ENCODE measurements at regions not wholly inside any gene's neighbourhood (a gene's known extent, or its start where the extent isn't known, plus 50 kb on each side); places are given as distances from the start of the nearest gene placed in this dataset.

DNA sequence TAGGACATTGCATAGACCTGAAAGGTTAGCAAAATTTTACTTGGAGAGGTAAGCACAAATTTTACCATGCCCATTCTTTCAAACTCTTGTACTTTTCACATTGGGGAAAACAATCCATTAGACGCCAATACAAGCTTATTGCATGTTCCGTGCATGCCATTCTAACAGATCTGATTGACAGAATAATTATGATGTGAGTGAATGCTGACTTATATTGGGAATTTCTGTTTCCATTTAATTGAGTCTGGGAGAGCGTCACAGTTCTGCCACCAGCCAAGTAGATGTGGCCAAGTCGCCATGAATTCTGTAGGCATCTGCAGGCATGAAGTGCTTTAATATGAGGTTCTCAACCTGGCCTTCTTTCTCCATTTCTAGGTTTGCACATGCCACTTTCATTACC, 1097.4 kb downstream of the VRK1 start:
- TF ChIP-seq MAFK (IDR thresholded peaks at IDR 0.05; ENCODE audit: low read depth, low read length) (no peak), MXI1 (IDR thresholded peaks at IDR 0.05; ENCODE audit: borderline replicate concordance, low read depth, low read length) (no peak), POLR2A (IDR thresholded peaks at IDR 0.05; ENCODE audit: low read depth, low read length) (no peak), RAD21 (IDR thresholded peaks at IDR 0.05; ENCODE audit: low read length) (no peak), RCOR1 (IDR thresholded peaks at IDR 0.05; ENCODE audit: insufficient replicate concordance, low read length) (no peak), SMC3 (IDR thresholded peaks at IDR 0.05; ENCODE audit: low read depth, low read length) (no peak), MAZ (IDR thresholded peaks at IDR 0.05; ENCODE audit: borderline replicate concordance, low read depth, low read length) (no peak), RFX5 (IDR thresholded peaks at IDR 0.05; ENCODE audit: low read depth, low read length) (no peak), CEBPB (IDR thresholded peaks at IDR 0.05; ENCODE audit: low read depth, low read length) (no peak)
- TF ChIP-seq, protein P1, sequence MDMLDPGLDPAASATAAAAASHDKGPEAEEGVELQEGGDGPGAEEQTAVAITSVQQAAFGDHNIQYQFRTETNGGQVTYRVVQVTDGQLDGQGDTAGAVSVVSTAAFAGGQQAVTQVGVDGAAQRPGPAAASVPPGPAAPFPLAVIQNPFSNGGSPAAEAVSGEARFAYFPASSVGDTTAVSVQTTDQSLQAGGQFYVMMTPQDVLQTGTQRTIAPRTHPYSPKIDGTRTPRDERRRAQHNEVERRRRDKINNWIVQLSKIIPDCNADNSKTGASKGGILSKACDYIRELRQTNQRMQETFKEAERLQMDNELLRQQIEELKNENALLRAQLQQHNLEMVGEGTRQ (IDR thresholded peaks at IDR 0.05; ENCODE audit: low read depth, low read length): no peak
- TF ChIP-seq, protein P2, sequence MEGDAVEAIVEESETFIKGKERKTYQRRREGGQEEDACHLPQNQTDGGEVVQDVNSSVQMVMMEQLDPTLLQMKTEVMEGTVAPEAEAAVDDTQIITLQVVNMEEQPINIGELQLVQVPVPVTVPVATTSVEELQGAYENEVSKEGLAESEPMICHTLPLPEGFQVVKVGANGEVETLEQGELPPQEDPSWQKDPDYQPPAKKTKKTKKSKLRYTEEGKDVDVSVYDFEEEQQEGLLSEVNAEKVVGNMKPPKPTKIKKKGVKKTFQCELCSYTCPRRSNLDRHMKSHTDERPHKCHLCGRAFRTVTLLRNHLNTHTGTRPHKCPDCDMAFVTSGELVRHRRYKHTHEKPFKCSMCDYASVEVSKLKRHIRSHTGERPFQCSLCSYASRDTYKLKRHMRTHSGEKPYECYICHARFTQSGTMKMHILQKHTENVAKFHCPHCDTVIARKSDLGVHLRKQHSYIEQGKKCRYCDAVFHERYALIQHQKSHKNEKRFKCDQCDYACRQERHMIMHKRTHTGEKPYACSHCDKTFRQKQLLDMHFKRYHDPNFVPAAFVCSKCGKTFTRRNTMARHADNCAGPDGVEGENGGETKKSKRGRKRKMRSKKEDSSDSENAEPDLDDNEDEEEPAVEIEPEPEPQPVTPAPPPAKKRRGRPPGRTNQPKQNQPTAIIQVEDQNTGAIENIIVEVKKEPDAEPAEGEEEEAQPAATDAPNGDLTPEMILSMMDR (conservative IDR thresholded peaks at IDR 0.05; ENCODE audit: low read depth, low read length): no peak

Data from IMR-90 (cell line).